Osteoblast (primary cell): ENCODE measurements at regions not wholly inside any gene's neighbourhood (a gene's known extent, or its start where the extent isn't known, plus 50 kb on each side); places are given as distances from the start of the nearest gene placed in this dataset.
"Not testable (repeated sequence)": the region's sequence is repeated elsewhere in the genome, so short reads cannot be mapped to it uniquely, and the experiment has no call there.

Source experiments
- DNase-seq: peaks from one replicate; pipeline ENCODE4 v3.0.0; 2011; ENCODE audit warnings: low spot score, mixed read lengths; ENCODE audit not compliant: insufficient read length; ENCODE audit errors: missing footprints
- H2AFZ ChIP-seq: 2 replicates; pipeline ENCODE4 v1.6.0; 2011; ENCODE audit warnings: mild to moderate bottlenecking, low read length
- H3K27ac ChIP-seq: 2 replicates; pipeline ENCODE4 v1.5.1; 2011; ENCODE audit warnings: mild to moderate bottlenecking, low read depth, low read length, moderate library complexity
- H3K27me3 ChIP-seq: 2 replicates; pipeline ENCODE4 v1.6.0; 2012; ENCODE audit warnings: mild to moderate bottlenecking, control low read depth, inconsistent platforms, low read length, moderate library complexity; ENCODE audit not compliant: insufficient read depth
- H3K36me3 ChIP-seq: 2 replicates; pipeline ENCODE4 v1.5.1; 2011; ENCODE audit warnings: mild to moderate bottlenecking, low read length, control low read depth, moderate library complexity; ENCODE audit not compliant: insufficient read depth
- H3K4me1 ChIP-seq: 2 replicates; pipeline ENCODE4 v1.5.1; 2011; ENCODE audit warnings: mild to moderate bottlenecking, low read length, control low read depth, moderate library complexity; ENCODE audit not compliant: insufficient read depth
- H3K4me2 ChIP-seq: 2 replicates; pipeline ENCODE4 v1.6.0; 2011; ENCODE audit warnings: mild to moderate bottlenecking, low read length; ENCODE audit not compliant: insufficient read depth
- H3K4me3 ChIP-seq: fragments of 200-600 bp; sonication (generic); 3 replicates; pipeline ENCODE4 v1.5.1; 2012; ENCODE audit warnings: mild to moderate bottlenecking, low read length, inconsistent platforms; ENCODE audit not compliant: insufficient read depth
- H3K79me2 ChIP-seq: 2 replicates; pipeline ENCODE4 v1.6.0; 2012; ENCODE audit warnings: mild to moderate bottlenecking, low read length, control low read depth, inconsistent platforms; ENCODE audit not compliant: insufficient read depth
- H3K9me3 ChIP-seq: 2 replicates; pipeline ENCODE4 v1.5.1; 2011; ENCODE audit warnings: low read depth, low read length, control low read depth
- H4K20me1 ChIP-seq: 2 replicates; pipeline ENCODE4 v1.6.0; 2012; ENCODE audit warnings: mild to moderate bottlenecking, low read length, control low read depth; ENCODE audit not compliant: insufficient read depth
- CTCF ChIP-seq: IDR thresholded peaks from 2 replicates; pipeline ENCODE4 v1.5.1; 2011; ENCODE audit warnings: mild to moderate bottlenecking, low read depth, low read length, moderate library complexity; ENCODE audit errors: extremely low read depth

- no peak overlapping the region for H2AFZ ChIP-seq
- no peaks in the 10 kb centered on the region for H3K9me3 ChIP-seq
- no peak overlapping the region for H3K4me3 ChIP-seq
- no peak for DNase-seq
- no peaks in the 10 kb centered on the region for H3K27me3 ChIP-seq
- H3K27ac ChIP-seq, result no peak overlapping the region
- no peak overlapping the region for H3K4me2 ChIP-seq
- no peaks in the 10 kb centered on the region for H4K20me1 ChIP-seq
- no peak for TF ChIP-seq CTCF
- H3K4me1 ChIP-seq, result no peaks in the 10 kb centered on the region
- peaks cover 5% of the 10 kb centered on the region for H3K36me3 ChIP-seq
- H3K79me2 ChIP-seq, result no peaks in the 10 kb centered on the region
These were observed 85.9 kb upstream of the GRK3 start for GRCh38 chr22:25478528-25478927.

DNA sequence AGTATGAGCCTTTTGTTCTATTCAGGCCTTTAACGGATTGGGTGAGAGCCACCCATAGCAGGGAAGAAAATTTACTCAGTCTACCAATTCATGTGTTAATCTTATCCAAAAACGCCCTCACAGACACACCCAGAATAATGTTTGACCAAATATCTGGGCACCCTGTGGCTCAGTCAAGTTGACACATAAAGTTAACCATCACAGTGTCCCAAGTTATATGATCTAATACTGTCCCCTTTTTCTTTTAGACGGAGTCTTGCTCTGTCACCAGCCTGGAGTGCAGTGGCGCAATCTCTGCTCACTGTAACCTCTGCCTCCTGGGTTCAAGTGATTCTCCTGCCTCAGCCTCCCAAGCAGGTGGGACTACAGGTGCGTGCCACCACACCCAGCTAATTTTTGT, 83.6 kb upstream of the GRK3 start:
- H3K4me3 ChIP-seq, H3K27ac ChIP-seq, H2AFZ ChIP-seq, H4K20me1 ChIP-seq, DNase-seq, H3K4me1 ChIP-seq, H3K4me2 ChIP-seq, H3K79me2 ChIP-seq, H3K9me3 ChIP-seq, H3K27me3 ChIP-seq: not testable (repeated sequence)
- H3K36me3 ChIP-seq, result peaks cover 10% of the 10 kb centered on the region

DNA sequence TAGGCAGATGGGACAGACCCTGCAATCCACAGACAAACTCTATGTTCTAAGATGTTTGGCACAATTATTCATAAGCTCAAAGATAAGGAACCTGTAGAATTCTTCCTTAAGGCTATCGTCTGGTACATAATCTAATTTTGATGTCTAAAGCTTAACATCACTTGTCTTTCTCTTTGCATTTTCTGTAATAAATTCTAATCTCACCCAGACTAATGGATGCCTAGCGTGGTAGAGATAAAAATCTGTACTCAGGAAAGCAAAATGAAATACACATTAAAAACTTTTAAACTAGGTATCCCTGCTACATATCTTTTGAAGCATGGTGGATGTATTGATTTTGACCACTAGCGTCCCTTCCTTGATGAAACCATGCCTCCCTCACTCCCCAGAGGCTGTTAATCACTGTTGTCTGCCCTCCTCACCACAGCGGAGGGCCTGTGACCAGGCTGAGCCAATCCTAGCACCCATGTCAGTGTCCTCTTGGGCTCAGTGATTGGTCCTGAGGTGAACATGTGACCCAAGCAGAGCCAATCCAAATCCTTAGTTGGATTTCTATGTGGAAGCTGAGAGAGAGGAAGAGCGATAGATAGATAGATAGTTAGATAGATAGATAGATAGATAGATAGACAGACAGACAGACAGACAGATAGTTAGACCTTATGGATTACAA, 82.2 kb upstream of the GRK3 start:
- Histone ChIP-seq H3K27ac (no peak overlapping the region), H3K4me3 (no peak overlapping the region), H3K36me3 (peaks cover 10% of the 10 kb centered on the region), H3K4me2 (no peak overlapping the region), H4K20me1 (peaks cover 3% of the 10 kb centered on the region), H3K27me3 (no peaks in the 10 kb centered on the region), H3K4me1 (no peaks in the 10 kb centered on the region), H3K79me2 (no peaks in the 10 kb centered on the region), H2AFZ (no peak overlapping the region), H3K9me3 (no peaks in the 10 kb centered on the region)
- no peak for DNase-seq
- no peak for TF ChIP-seq CTCF

DNA sequence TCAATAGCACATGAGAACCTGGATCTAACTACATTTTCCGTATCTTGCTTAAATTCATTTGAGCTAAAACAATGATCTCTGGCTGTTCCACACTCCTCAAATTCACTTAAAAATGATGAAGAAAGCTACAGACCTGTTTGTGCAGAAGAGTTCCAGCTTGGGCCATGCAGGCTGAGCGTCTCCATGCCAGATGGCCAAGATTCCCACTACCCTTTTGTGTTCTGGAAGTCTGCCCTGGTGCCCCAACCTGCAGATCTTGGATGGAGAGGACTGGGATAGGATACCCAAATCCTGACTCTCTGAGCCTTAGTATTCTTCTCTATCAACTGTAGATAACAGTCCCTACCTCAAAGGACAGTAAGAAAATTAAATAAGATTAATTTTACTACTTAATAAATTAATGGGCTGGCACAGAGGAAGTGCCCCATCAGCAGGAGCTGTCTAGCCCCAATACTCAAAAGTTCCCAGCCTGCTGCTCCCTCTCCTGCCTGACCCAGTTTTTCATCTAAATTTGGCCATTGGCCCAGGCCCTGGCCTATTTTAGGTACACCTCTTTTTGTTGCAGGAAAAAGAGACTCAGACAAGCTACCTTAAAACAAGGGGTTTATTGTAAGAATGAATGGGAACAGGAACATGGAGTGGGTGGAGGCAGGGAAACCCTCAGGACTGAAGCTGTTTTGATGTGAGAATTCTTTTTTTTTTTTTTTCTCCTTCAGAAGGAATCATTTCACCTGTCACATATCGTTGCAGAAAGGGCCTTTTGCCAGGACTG, 81.4 kb upstream of the GRK3 start:
- TF ChIP-seq CTCF, result no peak
- H3K27ac ChIP-seq, result no peak overlapping the region
- peaks cover 6% of the 10 kb centered on the region for H4K20me1 ChIP-seq
- H3K4me3 ChIP-seq, result no peak overlapping the region
- H3K4me2 ChIP-seq, result no peak overlapping the region
- H3K9me3 ChIP-seq, result no peaks in the 10 kb centered on the region
- no peaks in the 10 kb centered on the region for H3K79me2 ChIP-seq
- H3K36me3 ChIP-seq, result peaks cover 10% of the 10 kb centered on the region
- H3K27me3 ChIP-seq, result no peaks in the 10 kb centered on the region
- DNase-seq, result no peak
- peaks cover 5% of the 10 kb centered on the region for H3K4me1 ChIP-seq
- H2AFZ ChIP-seq, result no peak overlapping the region
